ENCODE measurements at regions not wholly inside any gene's neighbourhood (a gene's known extent, or its start where the extent isn't known, plus 50 kb on each side); places are given as distances from the start of the nearest gene placed in this dataset.

GRCh38 chr18:39564716-39565115 lies 1999.1 kb upstream of the CELF4 start:
- TF ChIP-seq EZH2phosphoT487 (IDR thresholded peaks at IDR 0.05; ENCODE audit: borderline replicate concordance, low read depth, low read length) (no peak), CTCF (conservative IDR thresholded peaks at IDR 0.05; ENCODE audit: low read length) (no peak)
- H4K20me1 ChIP-seq (ENCODE audit: insufficient read depth, low read length), result no peaks in the 10 kb centered on the region
- ChIA-PET CTCF (ENCODE audit: unreplicated experiment) (no interaction called here), POLR2A (no interaction called here)
- DNase-seq (ENCODE audit: low spot score), result no peak
- no peak overlapping the region for H3K4me3 ChIP-seq (ENCODE audit: low read depth, low read length, poor library complexity, severe bottlenecking)
- no peaks in the 10 kb centered on the region for H3K9me3 ChIP-seq (ENCODE audit: low read length)
- no peak overlapping the region for H3K4me2 ChIP-seq (ENCODE audit: low read length)
- H3K36me3 ChIP-seq (ENCODE audit: insufficient read depth, low read length), result no peaks in the 10 kb centered on the region
- intact Hi-C loops (cut with micrococcal nuclease; ENCODE audit: unreplicated experiment), result no loop called here
- no peaks in the 10 kb centered on the region for H3K9me2 ChIP-seq (ENCODE audit: insufficient read depth, low read length)
- no TSS peak for BruUV-seq (replicated peaks)
- no peak overlapping the region for H2AFZ ChIP-seq (ENCODE audit: low read length)
- H3K79me2 ChIP-seq (ENCODE audit: insufficient read depth, low read depth, low read length), result no peaks in the 10 kb centered on the region
- H3K4me1 ChIP-seq (ENCODE audit: insufficient read depth, low read length, poor library complexity, severe bottlenecking), result no peaks in the 10 kb centered on the region
- no peak overlapping the region for H3K27ac ChIP-seq (ENCODE audit: low read depth, low read length, poor library complexity, severe bottlenecking)

GRCh38 chr18:39561126-39561525 lies 1995.5 kb upstream of the CELF4 start:
- ChIA-PET CTCF (ENCODE audit: unreplicated experiment) (no interaction called here), POLR2A (no interaction called here)
- Histone ChIP-seq H3K9me2 (ENCODE audit: insufficient read depth, low read length) (no peaks in the 10 kb centered on the region), H3K4me2 (ENCODE audit: low read length) (no peak overlapping the region), H4K20me1 (ENCODE audit: insufficient read depth, low read length) (no peaks in the 10 kb centered on the region), H3K4me3 (ENCODE audit: low read depth, low read length, poor library complexity, severe bottlenecking) (no peak overlapping the region), H3K9me3 (ENCODE audit: low read length) (no peaks in the 10 kb centered on the region), H3K79me2 (ENCODE audit: insufficient read depth, low read depth, low read length) (no peaks in the 10 kb centered on the region), H3K27ac (ENCODE audit: low read depth, low read length, poor library complexity, severe bottlenecking) (no peak overlapping the region), H3K36me3 (ENCODE audit: insufficient read depth, low read length) (no peaks in the 10 kb centered on the region), H2AFZ (ENCODE audit: low read length) (no peak overlapping the region), H3K4me1 (ENCODE audit: insufficient read depth, low read length, poor library complexity, severe bottlenecking) (no peaks in the 10 kb centered on the region)
- intact Hi-C loops (cut with micrococcal nuclease; ENCODE audit: unreplicated experiment), result no loop called here
- no peak for DNase-seq (ENCODE audit: low spot score)
- no TSS peak for BruUV-seq (replicated peaks)
- TF ChIP-seq EZH2phosphoT487 (IDR thresholded peaks at IDR 0.05; ENCODE audit: borderline replicate concordance, low read depth, low read length) (no peak), CTCF (conservative IDR thresholded peaks at IDR 0.05; ENCODE audit: low read length) (no peak)

- Histone ChIP-seq H3K4me2 (ENCODE audit: low read length) (no peak overlapping the region), H3K36me3 (ENCODE audit: insufficient read depth, low read length) (no peaks in the 10 kb centered on the region), H3K4me1 (ENCODE audit: insufficient read depth, low read length, poor library complexity, severe bottlenecking) (no peaks in the 10 kb centered on the region), H3K4me3 (ENCODE audit: low read depth, low read length, poor library complexity, severe bottlenecking) (no peak overlapping the region), H4K20me1 (ENCODE audit: insufficient read depth, low read length) (no peaks in the 10 kb centered on the region), H2AFZ (ENCODE audit: low read length) (no peak overlapping the region), H3K79me2 (ENCODE audit: insufficient read depth, low read depth, low read length) (no peaks in the 10 kb centered on the region), H3K9me2 (ENCODE audit: insufficient read depth, low read length) (no peaks in the 10 kb centered on the region), H3K9me3 (ENCODE audit: low read length) (no peaks in the 10 kb centered on the region), H3K27ac (ENCODE audit: low read depth, low read length, poor library complexity, severe bottlenecking) (no peak overlapping the region)
- no peak for TF ChIP-seq CTCF (conservative IDR thresholded peaks at IDR 0.05; ENCODE audit: low read length)
- no peak for TF ChIP-seq EZH2phosphoT487 (IDR thresholded peaks at IDR 0.05; ENCODE audit: borderline replicate concordance, low read depth, low read length)
- ChIA-PET CTCF (ENCODE audit: unreplicated experiment) (no interaction called here), POLR2A (no interaction called here)
- intact Hi-C loops (cut with micrococcal nuclease; ENCODE audit: unreplicated experiment), result no loop called here
- BruUV-seq (replicated peaks), result no TSS peak
- DNase-seq (ENCODE audit: low spot score), result no peak
Observed at GRCh38 chr18:39558658-39559057, 1993.1 kb upstream of the CELF4 start.
